GM10266 (cell line): ENCODE measurements at regions not wholly inside any gene's neighbourhood (a gene's known extent, or its start where the extent isn't known, plus 50 kb on each side); places are given as distances from the start of the nearest gene placed in this dataset.

Experiments used
- DNase-seq: peaks from one replicate; pipeline ENCODE4 v3.0.0; 2012; ENCODE audit errors: extremely low spot score
- TF ChIP-seq, protein P1 (sequence below): IDR thresholded peaks from 2 replicates; pipeline ENCODE4 v1.5.1; 2012; ENCODE audit warnings: mild to moderate bottlenecking, low read depth; ENCODE audit not compliant: control insufficient read depth, insufficient read depth; ENCODE audit errors: missing control alignments

- TF ChIP-seq, protein P1, sequence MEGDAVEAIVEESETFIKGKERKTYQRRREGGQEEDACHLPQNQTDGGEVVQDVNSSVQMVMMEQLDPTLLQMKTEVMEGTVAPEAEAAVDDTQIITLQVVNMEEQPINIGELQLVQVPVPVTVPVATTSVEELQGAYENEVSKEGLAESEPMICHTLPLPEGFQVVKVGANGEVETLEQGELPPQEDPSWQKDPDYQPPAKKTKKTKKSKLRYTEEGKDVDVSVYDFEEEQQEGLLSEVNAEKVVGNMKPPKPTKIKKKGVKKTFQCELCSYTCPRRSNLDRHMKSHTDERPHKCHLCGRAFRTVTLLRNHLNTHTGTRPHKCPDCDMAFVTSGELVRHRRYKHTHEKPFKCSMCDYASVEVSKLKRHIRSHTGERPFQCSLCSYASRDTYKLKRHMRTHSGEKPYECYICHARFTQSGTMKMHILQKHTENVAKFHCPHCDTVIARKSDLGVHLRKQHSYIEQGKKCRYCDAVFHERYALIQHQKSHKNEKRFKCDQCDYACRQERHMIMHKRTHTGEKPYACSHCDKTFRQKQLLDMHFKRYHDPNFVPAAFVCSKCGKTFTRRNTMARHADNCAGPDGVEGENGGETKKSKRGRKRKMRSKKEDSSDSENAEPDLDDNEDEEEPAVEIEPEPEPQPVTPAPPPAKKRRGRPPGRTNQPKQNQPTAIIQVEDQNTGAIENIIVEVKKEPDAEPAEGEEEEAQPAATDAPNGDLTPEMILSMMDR = no peak
- DNase-seq = no peak
Measured at GRCh38 chr4:110961066-110961465, 338.2 kb upstream of the PITX2 start.

DNA sequence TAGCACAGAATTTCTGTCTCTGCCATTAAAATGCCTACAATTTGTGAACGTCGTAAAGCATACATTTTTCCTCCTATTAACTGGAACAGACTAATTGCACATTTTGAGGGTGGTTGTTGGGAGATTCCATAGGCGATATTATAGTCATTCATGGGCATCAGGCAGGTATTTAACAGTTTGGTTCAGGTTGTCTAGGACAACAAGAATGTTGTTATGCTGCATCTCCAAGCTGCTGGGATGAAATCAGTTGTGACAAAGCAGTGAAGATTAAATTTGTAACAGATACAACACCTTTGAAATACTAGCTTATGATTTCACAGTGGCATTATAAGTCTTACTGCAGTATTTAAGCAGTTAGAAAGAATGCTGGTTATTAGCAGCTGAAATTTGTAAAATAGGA lies 339.7 kb upstream of the PITX2 start:
- DNase-seq = no peak
- TF ChIP-seq, protein P1 = no peak

DNA sequence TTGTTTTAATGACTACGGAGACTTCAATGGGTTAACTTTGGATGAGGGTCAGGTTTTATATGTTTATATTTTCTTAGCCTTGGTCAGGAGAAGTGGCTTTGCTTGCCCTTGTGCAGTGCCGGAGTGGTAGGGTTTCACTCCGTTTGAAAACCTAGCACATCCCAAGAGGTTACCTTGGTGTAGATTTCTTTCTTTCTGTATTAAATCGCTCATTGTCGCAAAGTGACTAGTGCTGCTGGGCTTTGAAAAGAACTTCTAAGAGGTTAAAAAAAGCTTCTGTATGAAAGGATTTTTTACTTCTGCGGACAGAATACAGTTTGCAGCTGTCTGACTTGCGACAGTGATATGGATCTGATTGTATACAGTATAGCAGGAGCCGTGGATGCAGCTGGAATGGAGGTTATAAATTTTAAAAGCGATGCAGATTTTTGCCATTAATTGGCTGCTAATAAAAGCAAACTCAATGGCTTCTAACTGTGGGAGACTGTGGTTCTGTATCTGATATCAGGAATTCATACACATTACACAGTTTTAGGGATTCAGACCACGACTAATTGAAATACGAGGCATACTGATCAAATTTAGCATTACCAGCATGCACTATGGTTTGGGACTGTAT lies 340.9 kb upstream of the PITX2 start:
- TF ChIP-seq, protein P1 = no peak
- DNase-seq = no peak

DNA sequence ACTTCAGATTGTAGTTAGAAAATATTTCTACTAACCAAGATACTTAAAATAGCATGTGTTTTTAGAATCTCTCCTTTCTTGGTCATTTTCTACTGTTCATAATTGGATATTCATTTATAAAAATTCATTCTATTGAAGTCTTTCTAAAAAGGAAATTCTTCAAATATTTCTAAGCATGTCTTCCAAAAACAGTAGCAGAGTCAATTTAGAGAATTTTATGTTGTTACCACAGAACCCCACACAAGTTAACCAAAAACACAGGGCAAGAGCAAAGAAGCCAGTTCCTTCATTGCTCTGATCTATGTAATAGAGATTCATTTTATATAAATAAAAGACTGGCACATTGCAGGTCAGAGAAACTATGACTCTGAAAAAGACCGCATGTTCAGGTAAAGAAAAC lies 345.1 kb upstream of the PITX2 start:
- DNase-seq = no peak
- TF ChIP-seq, protein P1 = no peak

GRCh38 chr4:110970642-110971041 lies 347.8 kb upstream of the PITX2 start:
- TF ChIP-seq, protein P1 = peak; percentile 57
- peak; percentile 15 for DNase-seq

DNA sequence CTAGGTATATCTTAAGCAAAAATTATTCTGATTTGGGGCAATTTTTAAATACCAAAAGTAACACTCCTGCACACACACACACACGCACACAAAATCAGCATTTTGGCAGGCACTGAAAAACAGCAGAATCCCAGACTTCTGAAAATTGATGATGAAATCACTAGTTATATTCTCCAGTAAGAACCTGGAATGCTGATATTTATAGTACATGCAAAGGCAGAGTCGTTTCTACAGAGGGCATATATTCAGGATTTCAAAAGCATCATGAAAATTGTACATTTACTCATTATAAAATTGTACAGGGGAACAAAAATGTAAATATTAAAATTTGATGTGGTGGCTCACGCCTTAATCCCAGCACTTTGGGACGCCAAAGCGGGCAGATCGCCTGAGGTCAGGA lies 352.5 kb upstream of the PITX2 start:
- DNase-seq = no peak
- TF ChIP-seq, protein P1 = no peak

DNA sequence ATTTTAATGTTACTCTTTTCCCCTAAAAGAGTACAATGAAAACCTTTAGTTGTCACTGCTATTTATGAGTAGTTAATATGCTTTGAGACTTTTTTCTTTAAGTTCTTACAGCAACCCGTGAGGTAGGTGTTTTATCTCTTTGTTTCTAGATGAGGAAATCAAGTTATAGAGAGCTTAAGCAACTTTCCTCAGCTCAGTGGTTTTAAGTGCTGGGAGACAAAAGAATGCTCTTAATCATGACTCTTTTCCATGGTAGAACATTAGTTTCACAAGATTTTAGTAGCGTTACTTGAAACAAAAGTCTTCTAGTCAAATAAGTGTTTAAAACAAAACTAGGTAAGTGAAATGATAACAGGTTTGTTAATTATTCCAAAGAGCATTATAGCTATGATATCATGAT lies 354.7 kb upstream of the PITX2 start:
- TF ChIP-seq, protein P1 = no peak
- DNase-seq = no peak
